Stimulated activated CD4-positive, alpha-beta T cell treated with anti-CD3 and anti-CD28 coated beads, Interleukin-1b, Interleukin-23, amount 100 ng/mL, for 4 hours (primary cell): ENCODE measurements at regions not wholly inside any gene's neighbourhood (a gene's known extent, or its start where the extent isn't known, plus 50 kb on each side); places are given as distances from the start of the nearest gene placed in this dataset.

Source experiments
- DNase-seq, 2 donors: peaks; one replicate each; pipeline ENCODE4 v3.0.0-alpha.2; 2020; ENCODE audit warnings: low read depth in 2 of 2

DNA sequence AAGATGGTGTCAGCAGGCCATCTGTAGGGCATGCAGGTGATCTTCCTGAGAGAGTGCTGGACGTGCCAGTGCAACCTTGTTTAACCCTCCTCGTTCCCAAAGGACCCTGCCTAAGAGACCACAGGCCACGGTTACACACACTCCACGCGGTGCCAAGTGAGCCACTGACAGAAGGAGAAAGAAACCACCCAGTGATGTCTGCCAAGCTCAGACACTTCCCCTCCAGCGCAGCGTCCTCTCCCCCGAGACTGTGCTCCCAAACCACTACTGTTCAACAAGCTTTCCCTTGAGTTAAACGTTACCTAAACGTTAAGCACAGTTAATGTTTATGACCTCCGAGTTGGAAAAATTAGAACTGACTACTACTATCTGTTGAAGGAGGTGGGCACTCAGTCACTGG, 119.1 kb upstream of the NCK2 start:
- no peak for DNase-seq

DNA sequence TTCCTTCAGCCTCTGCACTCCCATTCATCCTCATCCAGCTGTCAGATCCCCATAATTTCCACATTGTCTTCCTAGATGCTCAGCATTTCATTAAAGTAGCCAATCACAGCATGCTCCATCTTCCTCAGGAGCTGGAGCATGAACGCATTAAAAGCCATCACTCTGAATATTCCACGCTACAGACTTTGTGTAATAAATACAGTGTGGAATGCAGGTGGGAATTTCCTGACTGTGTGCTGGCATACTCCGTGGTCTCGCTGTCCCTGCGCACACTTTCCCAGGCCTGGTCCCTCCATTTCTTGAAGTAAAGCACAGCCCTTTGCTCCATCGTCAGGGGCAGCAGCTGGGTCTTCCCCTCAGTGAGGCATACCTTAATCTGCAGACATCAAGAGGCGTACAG, 123.7 kb upstream of the NCK2 start:
- DNase-seq, result no peak

DNA sequence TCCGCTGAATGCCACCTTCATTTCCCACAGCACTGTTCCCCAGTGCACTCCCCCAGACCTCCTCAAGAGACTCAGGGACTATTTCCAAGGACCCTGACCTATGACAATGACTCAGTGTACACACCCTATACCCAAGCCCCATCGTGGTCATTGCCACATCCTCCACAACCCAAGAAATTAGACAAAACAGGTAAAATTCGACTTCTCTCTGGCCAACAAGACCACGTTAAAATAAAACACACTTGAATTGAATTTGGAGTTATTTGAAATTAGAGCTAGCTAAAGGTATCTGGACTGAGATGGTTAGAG, 126.4 kb upstream of the NCK2 start:
- no peak for DNase-seq

DNA sequence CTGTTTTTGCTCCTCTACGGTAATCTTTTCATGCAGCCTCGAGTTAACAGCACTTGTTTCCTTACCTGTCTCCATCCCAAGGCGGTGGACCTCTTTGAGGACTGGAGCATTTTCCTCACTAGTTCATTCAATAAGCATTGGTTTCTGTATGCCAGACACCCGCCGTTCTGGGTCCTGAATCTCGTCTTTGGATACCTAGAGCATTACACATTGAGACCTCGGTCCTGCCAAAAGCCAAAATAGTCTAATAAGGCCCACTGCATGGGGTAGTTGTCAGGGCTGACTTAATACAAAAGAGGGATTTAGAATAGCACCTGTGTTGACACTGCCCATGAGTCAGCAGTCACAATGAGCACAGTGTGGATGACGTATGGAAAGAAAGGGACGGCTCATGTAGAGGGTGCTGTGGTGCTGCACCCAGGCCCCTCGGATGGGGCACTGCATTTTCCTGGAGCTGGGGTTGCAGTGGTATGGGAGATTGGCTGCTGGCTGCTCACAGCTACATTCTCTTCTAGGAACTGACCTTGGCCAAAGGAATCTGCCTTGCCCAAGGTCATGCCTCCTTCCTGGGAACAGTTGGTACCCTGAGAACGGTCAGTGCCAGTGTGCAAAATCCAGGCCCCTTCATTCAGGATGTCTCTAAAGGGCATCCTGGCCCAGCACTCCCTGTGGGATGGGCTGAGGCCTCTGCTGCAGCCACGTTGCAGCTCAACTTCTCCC, 126.9 kb upstream of the NCK2 start:
- no peak for DNase-seq

DNA sequence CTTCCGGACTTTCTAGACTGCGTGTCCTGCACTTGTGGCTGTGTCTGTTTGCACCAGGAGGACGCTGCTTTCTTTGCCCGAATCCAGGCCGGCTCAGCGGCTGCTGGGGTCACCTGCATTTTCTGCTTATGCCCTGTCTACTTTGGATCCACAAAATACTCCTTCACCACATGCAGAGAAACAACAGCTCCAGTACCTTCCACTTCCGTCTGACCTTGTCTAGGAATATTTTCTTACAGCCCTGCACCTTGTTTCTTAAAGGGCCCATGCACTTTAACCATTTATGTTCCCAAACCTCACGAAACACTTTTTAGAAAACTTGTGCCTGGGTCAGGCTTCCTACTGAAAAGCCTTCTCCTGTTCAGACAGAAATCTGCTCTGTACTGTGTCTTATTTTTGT, 129.4 kb upstream of the NCK2 start:
- no peak for DNase-seq

DNA sequence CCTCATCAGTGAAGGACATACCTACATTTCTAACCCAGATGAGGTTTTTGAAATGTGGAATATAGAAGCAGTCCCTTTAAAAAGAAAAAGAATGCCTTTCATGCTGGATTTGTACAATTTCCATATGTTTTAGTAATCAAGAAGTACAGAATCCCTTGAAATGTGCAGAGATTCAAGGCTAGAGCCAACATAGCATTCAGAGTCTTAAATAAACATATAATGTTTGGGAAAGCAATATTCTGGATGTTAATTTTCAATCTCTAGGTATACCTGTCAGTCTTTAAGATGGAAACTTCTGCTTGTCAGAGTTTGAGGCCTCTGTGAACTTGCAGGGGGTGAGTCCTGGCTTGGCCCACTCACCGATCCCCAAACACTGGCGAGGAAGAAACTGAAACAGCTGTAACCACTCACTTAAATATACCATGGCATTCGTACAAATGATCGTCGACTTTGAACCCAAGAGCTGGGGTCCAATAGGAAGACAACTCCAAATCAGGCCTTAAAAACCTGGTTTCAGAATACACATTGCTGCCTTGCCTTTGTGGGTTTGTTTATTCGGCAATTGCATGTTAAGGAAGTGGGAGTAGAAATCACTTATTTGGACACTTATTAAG, 132.8 kb upstream of the NCK2 start:
- DNase-seq, result no peak

DNA sequence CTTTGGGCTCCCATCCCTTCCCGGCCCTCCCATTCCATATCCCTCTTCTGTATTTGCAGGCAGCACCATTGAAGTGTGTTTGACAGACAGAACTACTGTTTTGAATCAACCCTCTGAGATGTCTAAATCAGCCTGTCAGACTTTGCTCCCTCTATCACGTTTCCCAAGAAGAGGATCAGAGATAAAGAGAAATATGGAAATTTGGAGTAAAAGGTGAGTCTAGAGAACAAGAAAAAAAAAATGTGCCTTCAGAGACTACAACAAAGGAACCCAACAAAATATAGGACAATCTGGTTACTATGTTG, 133.4 kb upstream of the NCK2 start:
- no peak for DNase-seq

DNA sequence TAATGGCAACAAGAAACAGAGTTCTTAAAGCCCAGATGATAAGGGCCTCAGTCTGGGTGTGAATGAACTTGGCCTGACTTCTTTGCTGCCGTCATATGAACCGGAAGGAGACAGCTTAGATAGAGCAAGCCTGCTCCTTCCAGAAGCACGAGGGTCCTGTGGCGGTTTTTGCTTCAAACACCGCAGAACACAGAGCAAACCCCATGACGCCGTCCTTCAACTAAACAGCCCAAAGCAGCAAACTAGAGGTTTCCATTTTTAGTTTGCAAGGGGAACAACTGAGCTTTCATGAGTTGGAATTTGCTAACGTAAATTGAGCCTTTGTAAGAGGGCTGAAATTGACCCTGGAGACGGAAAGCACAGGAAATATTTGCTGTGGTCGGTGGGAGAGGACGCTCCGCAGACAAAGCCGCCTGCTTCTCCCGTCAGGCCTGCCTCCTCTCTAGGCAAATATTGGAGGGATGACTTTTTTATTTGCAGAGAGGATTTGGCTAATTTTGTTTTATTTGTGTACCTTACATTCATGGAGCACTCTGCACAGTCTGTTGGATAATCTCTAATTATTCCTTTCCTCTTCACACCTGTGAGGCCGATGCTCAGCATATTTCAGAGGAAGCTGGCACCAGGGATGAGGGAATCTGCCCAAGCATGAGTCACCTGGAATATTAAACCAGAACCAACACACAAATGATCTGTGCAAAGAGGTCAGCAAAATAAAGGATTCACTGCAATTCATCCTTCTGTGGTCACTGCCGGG, 134.0 kb upstream of the NCK2 start:
- DNase-seq, result no peak

DNA sequence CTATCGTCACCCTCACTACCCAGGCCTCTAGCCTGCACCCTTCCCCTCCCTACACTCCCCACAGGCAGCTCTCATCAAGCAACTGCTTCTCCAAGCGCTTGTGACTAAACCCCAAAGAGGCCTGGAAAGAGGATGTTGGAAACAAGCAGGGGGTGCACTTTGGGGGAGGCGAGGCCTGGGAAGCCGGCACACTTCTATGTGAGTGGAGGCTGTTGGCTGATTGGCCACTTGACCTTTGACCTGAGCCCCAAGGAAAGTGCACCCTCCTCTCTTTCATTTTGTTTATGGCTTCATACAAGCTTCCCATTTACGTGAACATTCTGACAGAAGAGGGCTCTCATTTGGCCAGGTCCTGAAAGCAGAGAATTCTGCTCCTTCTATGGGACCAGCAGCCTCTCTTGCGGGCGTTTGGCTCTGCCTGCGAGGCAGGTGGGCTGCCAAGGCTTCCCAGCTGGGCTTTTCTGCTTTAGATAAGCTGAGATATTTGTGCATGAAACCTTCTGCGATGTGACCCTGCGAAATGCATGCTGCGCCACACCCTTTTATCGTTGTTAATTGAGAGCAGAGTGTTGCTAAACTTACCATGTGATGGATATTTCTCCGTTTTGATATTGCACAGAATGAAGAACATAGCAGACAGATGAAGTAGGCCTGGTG, 134.8 kb upstream of the NCK2 start:
- no peak for DNase-seq

DNA sequence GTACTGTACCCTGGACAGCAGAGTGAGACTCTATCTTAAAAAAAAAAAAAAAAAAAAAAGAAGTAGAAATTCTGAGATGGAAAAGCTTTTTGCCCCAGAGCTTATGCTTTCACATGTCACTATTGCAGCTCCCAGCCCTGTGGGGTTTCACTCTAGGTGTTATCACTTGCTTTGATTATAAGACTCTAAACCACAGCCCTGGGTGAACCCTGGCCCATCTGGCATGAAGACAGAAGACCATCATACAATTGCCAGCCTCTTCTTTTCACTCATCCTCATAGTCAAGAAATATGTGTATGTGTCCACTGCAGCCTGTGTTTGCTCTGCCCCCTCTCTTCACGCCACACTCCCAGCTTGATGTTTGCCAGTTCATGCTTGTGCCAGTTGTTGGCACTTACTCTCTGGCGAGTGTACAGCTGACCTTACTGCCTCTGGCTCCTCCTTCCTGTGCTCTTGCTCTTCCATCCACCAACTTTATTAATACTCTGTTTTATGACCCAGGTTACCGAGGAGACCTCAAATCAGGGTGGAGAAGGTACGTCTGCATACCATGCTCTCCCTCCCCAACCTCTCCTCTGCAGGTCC, 136.7 kb upstream of the NCK2 start:
- no peak for DNase-seq

DNA sequence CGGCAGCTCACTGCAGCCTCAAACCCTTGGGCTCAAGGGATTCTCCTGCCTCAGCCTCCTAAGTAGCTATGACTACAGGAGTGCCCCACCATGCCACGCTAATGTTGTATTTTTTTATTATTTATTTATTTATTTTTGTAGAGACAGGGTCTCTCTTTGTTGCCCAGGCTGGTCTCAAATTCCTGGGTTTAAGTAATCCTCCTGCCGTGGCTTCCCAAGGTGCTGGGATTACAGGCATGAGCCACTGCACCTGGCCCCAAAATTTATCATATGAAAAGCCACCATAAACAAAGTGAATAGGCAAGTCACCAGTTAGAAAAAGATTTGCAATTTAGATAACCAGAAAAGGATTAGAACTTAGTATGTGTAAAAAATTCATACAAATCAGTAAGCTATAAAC, 138.6 kb upstream of the NCK2 start:
- no peak for DNase-seq

DNA sequence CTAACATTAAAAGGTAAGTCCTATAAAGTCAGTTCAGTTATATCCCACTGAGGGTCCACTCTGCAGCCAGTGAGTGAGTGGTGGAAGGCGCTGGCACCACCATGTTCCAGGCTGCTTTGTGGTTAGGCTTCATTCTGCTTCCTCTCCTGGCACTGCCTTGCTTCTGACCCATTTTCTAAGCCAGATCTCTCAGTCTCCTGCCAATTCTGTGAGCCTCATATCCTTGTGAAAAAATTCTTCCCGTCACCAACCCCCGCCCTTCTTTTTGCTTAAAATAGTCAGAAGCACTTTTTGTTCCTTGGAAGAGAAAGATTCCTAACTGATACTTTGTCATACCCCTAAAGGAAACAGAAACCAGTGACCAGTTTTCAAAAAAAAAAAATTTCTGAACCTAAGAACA, 139.8 kb upstream of the NCK2 start:
- no peak for DNase-seq

DNA sequence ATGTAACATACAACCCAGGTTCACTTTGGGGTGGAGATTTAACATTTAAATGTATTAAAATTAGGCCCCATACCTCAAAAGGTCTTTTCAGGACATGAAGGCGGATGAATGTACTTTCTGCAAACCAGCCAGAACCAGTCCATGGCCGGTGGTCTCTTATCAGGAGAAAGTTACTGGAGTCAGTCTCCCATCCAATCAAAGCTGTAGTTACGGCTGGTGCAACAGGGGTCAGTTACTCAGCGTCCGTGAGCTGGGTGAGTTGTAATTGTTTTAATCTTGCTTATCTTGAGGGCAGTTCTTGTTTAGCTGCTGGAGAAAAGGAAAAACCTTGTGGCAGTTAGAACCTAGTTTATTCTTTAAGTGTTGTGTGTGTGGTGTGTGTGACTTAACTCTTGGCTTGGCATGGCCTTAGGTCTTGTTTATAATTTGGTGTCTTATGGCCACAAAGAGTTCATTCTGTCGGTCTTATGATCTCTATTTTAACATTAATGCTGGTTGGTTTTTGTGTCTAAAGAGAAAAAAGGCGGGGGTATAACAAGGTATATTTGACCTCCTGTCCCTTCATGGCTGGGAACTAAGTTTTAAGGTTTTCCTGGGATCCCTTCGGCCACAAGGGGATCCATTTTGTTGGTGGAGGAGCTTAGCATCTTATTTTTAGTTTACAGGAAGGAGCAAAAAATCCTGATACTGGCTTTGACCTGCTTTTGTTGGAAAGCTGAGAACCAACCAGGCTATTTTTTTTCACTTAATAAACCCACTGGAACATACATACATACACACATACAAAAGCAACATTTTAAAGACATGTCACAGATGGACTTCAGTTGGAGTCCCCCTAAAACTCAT, 143.5 kb upstream of the NCK2 start:
- DNase-seq, result no peak

DNA sequence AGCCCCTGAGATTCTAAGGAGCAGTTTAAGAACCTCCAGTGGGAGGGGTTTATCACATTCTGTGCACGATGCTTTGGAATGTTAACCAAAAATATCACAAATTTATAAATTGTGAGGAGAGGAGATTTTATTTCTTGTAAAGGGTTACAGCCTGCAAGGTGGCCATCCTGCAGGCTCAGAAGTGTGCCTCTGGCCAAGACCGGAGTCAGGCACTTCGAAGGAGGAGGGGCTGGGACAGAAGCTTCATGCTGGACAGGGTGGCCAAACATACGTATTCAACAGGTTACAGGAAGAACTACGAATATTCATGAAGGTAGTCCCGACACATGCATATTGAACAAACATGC, 144.1 kb upstream of the NCK2 start:
- DNase-seq, result no peak

DNA sequence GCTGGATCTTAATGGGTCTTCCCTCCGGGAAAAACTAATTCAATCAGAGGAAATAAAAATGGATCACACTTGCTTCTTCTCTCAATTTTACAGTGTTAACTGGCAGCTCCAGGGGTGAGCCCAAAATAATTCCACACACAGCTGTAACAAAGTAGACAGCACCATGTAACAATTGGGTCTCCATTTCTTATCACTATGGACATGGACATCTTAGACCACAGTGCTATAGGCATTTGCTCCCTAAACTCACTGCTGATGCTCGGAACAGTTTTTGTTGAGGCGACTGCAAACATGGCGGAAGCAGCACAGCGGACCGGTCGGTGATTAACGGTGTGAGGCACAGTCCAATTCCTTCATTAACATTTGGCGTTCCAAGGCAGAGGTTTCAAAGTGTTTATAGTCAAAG, 144.7 kb upstream of the NCK2 start:
- no peak for DNase-seq

DNA sequence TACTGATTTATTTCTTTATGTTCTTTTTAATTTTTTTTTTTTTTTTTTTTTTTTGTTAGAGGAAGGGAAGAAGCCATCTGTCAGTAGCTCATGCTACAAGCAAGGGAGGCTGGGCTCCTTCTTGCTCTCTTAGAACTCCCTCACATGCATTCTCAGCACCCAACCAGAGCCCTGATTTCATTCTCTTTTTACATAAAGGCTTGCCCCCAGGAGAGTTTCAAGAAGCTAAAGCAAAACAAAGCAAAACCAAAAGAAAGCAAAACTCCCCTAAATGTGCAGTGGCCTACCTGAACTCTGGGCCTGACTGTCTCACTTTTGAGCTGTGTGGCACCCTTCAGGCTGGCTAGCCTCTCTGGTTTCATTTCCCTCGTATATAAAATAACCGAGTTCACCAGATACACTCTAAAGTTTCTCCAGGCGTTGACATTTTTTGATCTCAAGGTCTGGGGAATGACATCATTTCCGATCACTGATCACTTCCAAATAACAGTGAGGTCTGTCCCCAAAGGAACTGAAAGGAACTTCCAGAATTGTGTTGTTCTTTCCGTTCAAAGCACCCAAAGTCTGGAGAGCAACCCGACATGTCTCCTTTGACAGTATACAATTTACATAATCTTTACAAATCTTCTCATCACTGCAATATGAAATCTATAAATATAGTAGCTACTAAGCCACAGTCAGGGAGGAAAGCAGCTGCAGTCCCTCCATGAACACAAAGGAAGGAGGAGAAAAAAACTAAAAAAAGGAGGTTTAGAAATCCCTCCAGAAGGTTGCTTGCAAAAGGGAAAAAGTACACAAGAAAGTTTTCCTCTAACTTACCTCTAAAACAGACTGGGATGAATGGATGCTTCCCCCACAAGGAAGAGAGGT, 145.6 kb upstream of the NCK2 start:
- no peak for DNase-seq

DNA sequence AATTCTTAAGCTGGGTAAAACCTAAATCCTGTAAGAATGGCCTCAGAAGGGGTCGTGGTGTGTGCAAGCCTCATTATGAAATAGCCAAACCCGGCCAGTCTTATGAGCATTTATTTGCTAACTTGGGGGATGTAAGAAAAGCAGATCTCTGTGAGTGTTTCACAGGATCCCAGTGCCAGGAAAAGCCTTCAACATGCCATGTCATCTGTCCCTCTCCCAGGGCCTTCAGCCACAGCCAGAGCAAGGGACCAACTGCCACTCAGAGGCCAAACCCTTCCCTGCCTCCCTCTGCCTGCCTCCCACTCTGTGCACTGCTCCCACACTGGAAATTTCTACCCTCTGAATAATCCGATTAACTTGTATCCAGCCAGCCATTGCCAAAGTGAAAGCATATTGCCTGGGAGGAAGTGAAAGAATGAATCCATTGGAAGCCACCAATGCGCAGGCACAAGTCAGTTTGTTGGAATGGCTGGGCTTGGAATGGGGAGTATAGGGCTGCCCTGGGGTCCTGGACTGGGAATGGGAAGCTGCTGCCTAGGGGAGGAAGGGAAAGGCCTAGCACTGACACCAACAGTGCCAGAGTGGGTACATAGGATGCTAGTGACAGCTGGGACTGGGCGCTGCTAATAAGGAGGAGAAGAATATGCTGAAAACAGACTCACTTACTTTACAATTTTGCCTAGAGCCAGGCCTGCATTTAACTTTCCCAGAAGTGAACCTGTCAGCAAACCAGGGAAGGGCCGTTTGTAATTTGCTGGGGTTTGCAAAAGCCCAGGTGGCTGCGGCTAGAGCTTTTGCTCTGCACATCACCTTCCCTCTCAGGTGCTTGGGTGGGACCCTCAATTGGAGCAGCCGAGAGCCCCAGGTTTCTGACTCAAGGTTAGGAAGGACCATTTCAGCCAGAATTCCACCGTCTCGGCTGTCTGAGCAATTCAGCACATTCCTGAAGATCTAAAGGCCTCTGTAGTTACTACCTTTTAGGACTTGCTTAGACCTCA, 146.6 kb upstream of the NCK2 start:
- DNase-seq, result no peak

DNA sequence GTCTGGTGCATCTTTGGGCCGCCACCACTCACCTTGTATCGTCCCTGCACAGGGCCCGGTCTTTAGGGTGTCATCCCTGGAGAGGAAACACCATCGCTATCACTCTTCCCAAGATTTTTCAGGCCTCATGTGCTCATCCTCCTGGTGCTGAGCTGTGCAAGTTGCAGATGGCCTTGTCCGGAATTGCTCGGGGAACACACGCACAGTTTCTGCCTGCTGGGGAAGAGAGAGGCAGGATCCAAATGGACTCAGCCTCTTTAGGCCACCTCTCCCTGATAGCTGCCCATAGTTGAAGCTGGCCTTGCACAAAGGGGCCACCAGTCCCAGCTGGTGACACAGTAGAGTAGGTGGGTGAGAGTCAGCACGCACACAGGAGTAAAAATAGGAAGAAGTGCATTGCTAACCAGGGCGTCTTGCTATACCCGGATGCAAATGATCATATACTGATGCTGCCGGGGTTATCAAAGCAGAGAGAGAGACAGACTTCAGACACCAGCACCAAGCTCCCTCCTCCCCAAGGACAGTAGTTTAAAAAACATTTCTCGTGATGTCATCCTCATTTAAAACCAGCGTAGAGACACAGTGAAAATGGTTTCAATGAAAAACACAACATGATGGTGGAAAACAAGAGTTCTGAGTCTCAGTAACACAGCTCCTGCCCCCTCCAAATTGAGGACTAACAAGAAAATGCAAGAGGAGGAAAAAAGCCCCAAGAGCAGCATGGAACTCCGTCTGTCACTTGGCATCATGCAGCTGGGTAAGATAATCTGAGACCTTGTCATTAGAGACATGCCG, 147.5 kb upstream of the NCK2 start:
- no peak for DNase-seq

DNA sequence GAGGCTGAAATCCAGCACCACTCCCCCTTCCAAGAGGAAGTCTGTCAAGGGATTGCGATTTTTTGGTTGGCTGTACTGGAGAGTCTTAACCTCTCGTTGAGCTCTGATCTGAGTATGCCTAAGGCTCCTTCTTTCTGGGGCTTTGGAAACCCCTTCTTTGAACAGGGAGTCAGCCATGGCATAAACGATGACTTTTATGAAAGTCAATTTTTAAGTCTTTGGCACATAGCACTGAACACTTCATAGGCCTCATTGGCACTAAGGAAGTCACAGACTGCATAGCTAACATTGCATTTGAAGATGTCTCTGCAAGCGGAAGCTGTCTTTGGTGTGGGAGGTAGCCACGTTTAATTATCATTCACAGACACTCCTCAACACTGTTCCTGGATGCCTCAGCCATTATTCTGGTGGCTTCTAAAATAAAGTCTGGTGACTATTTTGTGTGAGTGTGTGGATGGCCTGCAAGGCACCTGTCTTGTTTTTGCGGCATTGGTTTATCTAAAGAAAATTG, 148.2 kb upstream of the NCK2 start:
- DNase-seq, result no peak
